Peyer's patch (tissue), 4 donors: ENCODE measurements at regions not wholly inside any gene's neighbourhood (a gene's known extent, or its start where the extent isn't known, plus 50 kb on each side); places are given as distances from the start of the nearest gene placed in this dataset.
A peak's percentile ranks its signal among the peaks of the same experiment; 100 is the strongest.
"Not testable (repeated sequence)": the region's sequence is repeated elsewhere in the genome, so short reads cannot be mapped to it uniquely, and the experiment has no call there.

ENCODE experiments used
- DNase-seq, 3 donors: peaks; one replicate each; pipeline ENCODE4 v3.0.0-alpha.2; 2017 to 2019
- H3K27ac ChIP-seq, 4 donors: fragments of 200-600 bp; sonication (generic); one replicate each; pipeline ENCODE4 v1.5.1; 2016 to 2019
- H3K27me3 ChIP-seq, 2 donors: fragments of 200-600 bp; sonication (generic); one replicate each; pipeline ENCODE4 v1.5.1; 2019
- H3K36me3 ChIP-seq, 3 donors: fragments of 200-600 bp; sonication (generic); one replicate each; pipeline ENCODE4 v1.5.1; 2016 to 2019
- H3K4me1 ChIP-seq, 4 donors: fragments of 200-600 bp; sonication (generic); one replicate each; pipeline ENCODE4 v1.5.1; 2016 to 2019
- H3K4me3 ChIP-seq, 4 donors: fragments of 200-600 bp; sonication (generic); 1 replicate in 3 of 4; 2 replicates in 1 of 4; pipeline ENCODE4 v1.5.1; 2016 to 2019; ENCODE audit warnings: mild to moderate bottlenecking in 1 of 4
- H3K9me3 ChIP-seq, 4 donors: fragments of 200-600 bp; sonication (generic); one replicate each; pipeline ENCODE4 v1.5.1; 2016 to 2019; ENCODE audit warnings: mild to moderate bottlenecking in 1 of 4

- H3K9me3 ChIP-seq, H3K27me3 ChIP-seq, DNase-seq, H3K4me1 ChIP-seq, H3K27ac ChIP-seq, H3K36me3 ChIP-seq, H3K4me3 ChIP-seq: not testable (repeated sequence)
Measured at GRCh38 chr9:66740136-66740535, 160.4 kb upstream of the ZNF658 start.

DNA sequence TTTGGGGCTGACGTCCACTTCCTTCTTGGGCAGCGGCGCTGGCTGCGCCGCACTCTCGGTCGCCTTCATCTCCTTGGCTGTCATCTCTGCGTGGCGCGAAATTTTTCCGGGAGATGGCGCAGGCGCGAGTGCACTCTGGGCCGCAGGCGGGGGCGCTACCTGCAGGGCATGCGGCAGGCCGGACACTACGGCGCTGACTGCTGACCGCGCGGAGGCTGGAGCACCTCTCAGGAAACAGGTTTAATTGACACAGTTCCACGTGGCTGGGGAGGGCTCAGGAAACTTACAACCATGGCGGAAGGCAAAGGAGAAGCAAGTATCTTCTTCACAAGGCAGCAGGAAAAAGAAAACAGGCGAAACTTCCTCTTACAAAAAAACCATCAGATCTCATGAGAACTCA lies 154.7 kb upstream of the ZNF658 start:
- not testable (repeated sequence) for H3K9me3 ChIP-seq, H3K4me1 ChIP-seq, H3K27me3 ChIP-seq, DNase-seq, H3K36me3 ChIP-seq, H3K4me3 ChIP-seq, H3K27ac ChIP-seq

- not testable (repeated sequence) for H3K4me1 ChIP-seq, DNase-seq, H3K27ac ChIP-seq, H3K9me3 ChIP-seq, H3K36me3 ChIP-seq, H3K4me3 ChIP-seq, H3K27me3 ChIP-seq
Measured at GRCh38 chr9:66752324-66752923, 148.1 kb upstream of the ZNF658 start.

GRCh38 chr9:66759825-66760492 lies 140.6 kb upstream of the ZNF658 start:
- H3K4me3 ChIP-seq, H3K9me3 ChIP-seq, H3K27me3 ChIP-seq, DNase-seq, H3K4me1 ChIP-seq, H3K27ac ChIP-seq, H3K36me3 ChIP-seq: not testable (repeated sequence)

DNA sequence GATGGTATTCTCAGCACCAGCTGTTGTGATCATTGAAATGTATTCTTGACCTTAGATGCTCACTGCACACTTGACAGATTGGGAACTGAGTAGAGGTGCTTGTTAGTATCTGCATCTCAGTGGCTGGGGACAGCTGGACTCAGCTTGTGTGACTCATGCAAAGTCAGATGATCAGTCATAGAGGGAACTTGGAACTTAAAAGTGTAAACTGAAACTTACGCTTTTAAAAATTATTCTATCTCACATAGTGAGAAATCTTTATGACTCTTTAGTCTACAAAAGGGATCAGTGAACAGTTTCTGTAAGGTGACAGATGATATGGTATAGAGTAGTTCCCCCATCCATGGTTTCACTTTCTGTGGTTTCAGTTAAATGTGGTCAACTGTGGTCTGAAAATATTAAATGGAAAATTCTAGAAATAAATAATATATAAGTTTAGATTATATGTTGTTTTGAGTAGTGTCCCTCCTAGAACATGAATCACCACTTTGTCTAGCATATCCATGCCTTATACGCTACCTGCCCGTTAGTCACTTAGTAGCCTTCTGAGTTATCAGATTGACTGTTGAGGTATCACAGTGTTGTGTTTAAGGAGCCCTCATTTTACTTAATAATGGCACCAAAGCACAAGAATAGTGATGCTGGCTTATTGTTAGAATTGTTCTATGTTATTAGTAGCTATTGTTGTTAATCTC lies 135.6 kb upstream of the ZNF658 start:
- H3K9me3 ChIP-seq, H3K27me3 ChIP-seq, H3K36me3 ChIP-seq, DNase-seq, H3K4me1 ChIP-seq, H3K4me3 ChIP-seq, H3K27ac ChIP-seq: not testable (repeated sequence)

GRCh38 chr9:66765531-66765930 lies 135.0 kb upstream of the ZNF658 start:
- H3K36me3 ChIP-seq, DNase-seq, H3K27me3 ChIP-seq, H3K4me1 ChIP-seq, H3K27ac ChIP-seq, H3K9me3 ChIP-seq, H3K4me3 ChIP-seq: not testable (repeated sequence)

- not testable (repeated sequence) for H3K27me3 ChIP-seq, H3K4me3 ChIP-seq, H3K9me3 ChIP-seq, H3K4me1 ChIP-seq, H3K36me3 ChIP-seq, DNase-seq, H3K27ac ChIP-seq
Measured at GRCh38 chr9:66771504-66771903, 129.0 kb upstream of the ZNF658 start.

- DNase-seq = peak in 1 of 3 donors; percentile 39
- H3K4me1 ChIP-seq, H3K27me3 ChIP-seq, H3K27ac ChIP-seq, H3K4me3 ChIP-seq, H3K9me3 ChIP-seq, H3K36me3 ChIP-seq: not testable (repeated sequence)
Measured at GRCh38 chr9:66774618-66775017, 125.9 kb upstream of the ZNF658 start.

- H3K27me3 ChIP-seq, H3K36me3 ChIP-seq: not testable (repeated sequence)
Measured at GRCh38 chr9:66779944-66780661, 120.4 kb upstream of the ZNF658 start.

DNA sequence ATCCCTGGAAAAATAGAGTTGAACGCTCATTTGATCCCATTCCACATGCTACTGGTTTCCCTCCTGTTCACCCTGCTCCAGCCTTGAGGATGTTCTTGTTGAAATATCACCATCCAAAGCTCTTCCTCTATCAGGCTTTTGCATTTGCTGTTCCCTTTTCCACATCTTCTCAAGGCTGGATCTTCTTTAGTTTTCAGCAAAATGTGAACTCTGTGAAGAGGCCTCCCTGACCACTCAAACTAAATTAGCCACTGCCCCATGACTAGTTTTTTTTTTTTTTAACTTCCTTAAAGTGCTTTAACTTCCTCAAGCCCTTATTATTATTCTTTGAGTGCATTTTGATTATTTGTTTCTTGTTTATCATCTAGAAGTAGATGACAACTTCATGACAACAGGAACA lies 119.3 kb upstream of the ZNF658 start:
- H3K27me3 ChIP-seq, H3K9me3 ChIP-seq, H3K36me3 ChIP-seq, H3K4me1 ChIP-seq, DNase-seq, H3K27ac ChIP-seq, H3K4me3 ChIP-seq: not testable (repeated sequence)

More at GRCh38 chr9:66779944-66780661, 120.4 kb upstream of the ZNF658 start:
- not testable (repeated sequence) for DNase-seq, H3K4me3 ChIP-seq, H3K9me3 ChIP-seq, H3K27ac ChIP-seq, H3K4me1 ChIP-seq

GRCh38 chr9:66782010-66782409 lies 118.5 kb upstream of the ZNF658 start:
- H3K4me3 ChIP-seq, H3K9me3 ChIP-seq, H3K4me1 ChIP-seq, H3K36me3 ChIP-seq, H3K27me3 ChIP-seq, DNase-seq, H3K27ac ChIP-seq: not testable (repeated sequence)

- H3K9me3 ChIP-seq, H3K4me3 ChIP-seq, H3K27me3 ChIP-seq, H3K27ac ChIP-seq, DNase-seq, H3K36me3 ChIP-seq, H3K4me1 ChIP-seq: not testable (repeated sequence)
Measured at GRCh38 chr9:66785603-66786002, 114.9 kb upstream of the ZNF658 start.

DNA sequence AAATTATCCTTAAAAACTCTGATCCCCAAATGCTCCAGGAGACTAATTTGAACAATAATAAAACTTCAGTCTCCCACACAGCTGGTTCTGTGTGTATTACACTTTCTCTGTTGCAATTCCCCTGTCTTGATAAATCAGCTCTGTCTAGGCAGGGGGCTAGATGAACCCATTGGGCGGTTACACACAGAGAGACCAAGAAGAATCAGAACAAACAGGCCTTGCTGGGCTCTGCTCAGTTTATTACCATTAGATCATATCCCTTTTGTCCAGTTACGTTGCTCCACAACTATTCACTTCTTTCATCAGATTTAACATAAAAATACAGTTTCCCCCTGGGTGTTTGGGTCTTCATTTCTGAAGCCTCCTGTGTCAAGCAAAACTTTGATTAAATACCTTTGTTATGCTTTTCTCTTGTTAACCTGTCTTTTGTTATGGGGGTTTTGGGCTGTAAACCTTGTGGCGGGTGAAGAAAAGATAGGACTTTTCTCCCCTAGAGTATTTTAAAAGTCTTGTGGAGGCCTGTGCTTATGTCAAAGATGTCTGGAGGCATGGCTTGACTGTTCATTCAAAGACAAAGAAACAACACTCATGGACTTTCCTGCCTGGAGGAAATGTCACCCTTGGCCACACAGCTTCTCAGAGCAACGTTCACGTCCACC lies 109.3 kb upstream of the ZNF658 start:
- not testable (repeated sequence) for DNase-seq, H3K9me3 ChIP-seq, H3K27me3 ChIP-seq, H3K4me1 ChIP-seq, H3K27ac ChIP-seq, H3K36me3 ChIP-seq, H3K4me3 ChIP-seq

DNA sequence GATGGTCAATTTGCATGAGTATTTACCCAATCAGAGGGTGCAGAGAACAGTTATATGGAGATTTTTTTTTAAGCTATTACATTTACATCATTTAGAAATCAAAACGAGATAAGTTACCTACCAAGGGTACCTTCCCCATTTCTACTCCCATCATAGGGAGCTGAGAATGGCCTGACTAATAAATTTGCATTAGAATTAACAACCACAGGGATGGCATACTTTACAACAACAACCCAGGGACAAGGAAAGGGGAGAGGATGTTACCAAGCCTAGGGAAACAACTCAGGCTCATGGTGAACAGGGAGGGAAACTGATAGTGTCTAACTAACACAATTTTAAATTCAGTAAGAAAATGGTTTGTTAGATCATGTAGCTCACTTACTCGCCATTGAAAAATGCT lies 105.8 kb upstream of the ZNF658 start:
- H3K27me3 ChIP-seq, H3K4me3 ChIP-seq, DNase-seq, H3K9me3 ChIP-seq, H3K27ac ChIP-seq, H3K36me3 ChIP-seq, H3K4me1 ChIP-seq: not testable (repeated sequence)
